ENCODE measurements at regions not wholly inside any gene's neighbourhood (a gene's known extent, or its start where the extent isn't known, plus 50 kb on each side); places are given as distances from the start of the nearest gene placed in this dataset.

GRCh38 chr12:90396556-90396955, 558.4 kb downstream of the CCER1 start:
- TF ChIP-seq POLR2AphosphoS5 (IDR thresholded peaks at IDR 0.05; ENCODE audit: borderline replicate concordance, low read depth, low read length): no peak
- no peak for TF ChIP-seq EZH2 (IDR thresholded peaks at IDR 0.05)
